IPS DF 6.9 (cell line): ENCODE measurements at regions not wholly inside any gene's neighbourhood (a gene's known extent, or its start where the extent isn't known, plus 50 kb on each side); places are given as distances from the start of the nearest gene placed in this dataset.

ENCODE experiments used
- DNase-seq: peaks from one replicate; pipeline ENCODE4 v3.0.0-alpha.2; 2013; ENCODE audit warnings: low read depth, low spot score
- H3K27ac ChIP-seq: one replicate; pipeline ENCODE4 v1.5.1; 2013; ENCODE audit warnings: low read length, control low read depth
- H3K27me3 ChIP-seq: 2 replicates; pipeline ENCODE4 v1.6.1; 2013; ENCODE audit warnings: mild to moderate bottlenecking, low read length; ENCODE audit not compliant: control insufficient read depth, insufficient read depth
- H3K36me3 ChIP-seq: 2 replicates; pipeline ENCODE4 v1.6.1; 2013; ENCODE audit warnings: low read length; ENCODE audit not compliant: control insufficient read depth, insufficient read depth
- H3K4me1 ChIP-seq: 2 replicates; pipeline ENCODE4 v1.6.1; 2013; ENCODE audit warnings: low read length; ENCODE audit not compliant: control insufficient read depth, insufficient read depth
- H3K4me3 ChIP-seq: 2 replicates; pipeline ENCODE4 v1.5.1; 2013; ENCODE audit warnings: mild to moderate bottlenecking, low read length
- H3K9me3 ChIP-seq: 2 replicates; pipeline ENCODE4 v1.6.1; 2013; ENCODE audit warnings: low read length, inconsistent platforms; ENCODE audit not compliant: control insufficient read depth, insufficient read depth
- WGBS: extraction: QIAGEN DNeasy Blood & Tissue Kit; methylation state at CpG from one replicate; pipeline ENCODE4 v1.1.7; 2013; ENCODE audit warnings: mixed read lengths, missing lambda C conversion rate; ENCODE audit not compliant: insufficient read length, insufficient coverage; 5-methylcytosine and 5-hydroxymethylcytosine counted together

DNA sequence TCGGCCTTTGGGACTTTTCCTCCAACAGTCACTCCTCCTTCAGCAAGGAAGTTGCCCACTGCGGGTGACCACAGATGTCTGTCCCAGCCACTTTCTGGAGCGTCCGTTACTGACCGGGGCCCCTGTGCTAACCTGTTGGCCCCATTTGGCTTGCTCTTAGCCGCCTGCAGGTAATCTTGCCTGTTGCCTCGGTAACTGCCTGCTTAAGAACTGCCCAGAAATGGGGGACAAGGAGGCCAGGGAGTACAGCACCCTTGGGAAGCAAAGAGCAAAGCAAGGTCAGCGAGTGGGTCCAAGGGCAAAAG lies 338.8 kb upstream of the SFSWAP start:
- H3K4me1 ChIP-seq, result no peaks in the 10 kb centered on the region
- no CpG with 5 or more reads among the region's 8 CpGs for WGBS
- H3K9me3 ChIP-seq, result no peaks in the 10 kb centered on the region
- no peak overlapping the region for H3K27ac ChIP-seq
- H3K4me3 ChIP-seq, result no peak overlapping the region
- H3K36me3 ChIP-seq, result no peaks in the 10 kb centered on the region
- no peaks in the 10 kb centered on the region for H3K27me3 ChIP-seq
- DNase-seq, result no peak

DNA sequence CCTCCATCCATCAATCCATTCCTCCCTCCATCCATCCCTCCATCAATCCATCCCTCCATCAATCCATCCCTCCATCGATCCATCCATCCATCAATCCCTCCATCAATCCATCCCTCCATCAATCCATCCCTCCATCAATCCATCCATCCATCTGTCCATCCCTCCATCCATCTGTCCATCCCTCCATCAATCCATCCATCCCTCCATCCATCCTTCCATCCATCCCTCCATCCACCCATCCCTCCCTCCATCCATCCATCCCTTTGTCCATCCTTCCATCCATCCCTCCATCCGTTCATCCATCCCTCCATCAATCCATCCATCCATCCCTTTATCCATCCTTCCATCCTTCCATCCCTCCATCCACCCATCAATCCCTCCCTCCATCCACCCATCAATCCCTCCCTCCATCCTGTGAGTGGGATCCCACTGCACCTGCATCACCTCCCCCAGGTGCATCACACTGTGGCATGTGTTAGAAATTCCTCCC lies 338.1 kb upstream of the SFSWAP start:
- Histone ChIP-seq H3K4me1 (no peaks in the 10 kb centered on the region), H3K4me3 (no peak overlapping the region), H3K36me3 (no peaks in the 10 kb centered on the region), H3K27me3 (no peaks in the 10 kb centered on the region), H3K27ac (no peak overlapping the region), H3K9me3 (no peaks in the 10 kb centered on the region)
- DNase-seq, result no peak
- 100% methylated on average over 2 of the region's 2 CpGs for WGBS

DNA sequence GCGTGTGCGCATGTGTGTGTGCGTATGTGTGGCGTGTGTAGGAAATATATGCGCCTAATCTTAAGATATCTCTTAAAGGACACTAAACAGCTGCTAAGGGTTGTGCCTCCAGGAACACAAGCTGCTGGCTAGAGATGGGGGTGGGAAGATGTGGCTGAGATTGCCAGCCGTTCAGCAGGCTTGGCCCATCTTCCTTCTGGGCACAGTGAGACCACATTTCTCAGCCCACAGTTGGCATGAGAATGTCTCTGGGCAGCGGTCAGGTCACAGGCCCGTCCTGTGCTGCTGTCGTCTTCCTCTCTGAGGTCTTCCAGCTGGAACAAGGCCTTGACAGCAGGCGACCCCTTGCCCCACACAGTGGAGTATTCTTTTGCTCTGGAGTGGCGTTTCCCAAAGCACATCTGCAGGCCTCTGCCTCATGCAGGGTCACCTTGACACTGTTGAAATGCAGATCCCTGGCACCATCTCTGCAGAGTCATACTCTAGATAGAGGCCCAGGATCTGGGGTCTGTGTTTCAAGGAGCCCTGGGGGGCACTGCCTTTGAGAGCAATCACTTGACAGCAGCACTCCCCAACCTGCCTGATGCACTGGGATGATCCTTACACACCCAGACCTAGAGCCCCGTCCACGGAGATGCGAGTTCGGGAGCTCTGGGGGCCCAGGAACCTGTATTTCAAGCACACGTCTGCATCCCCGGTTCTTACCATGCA lies 335.5 kb upstream of the SFSWAP start:
- WGBS, result no CpG with 5 or more reads among the region's 17 CpGs
- H3K4me1 ChIP-seq, result no peaks in the 10 kb centered on the region; the same call in 1 of the 2 replicates
- no peaks in the 10 kb centered on the region for H3K9me3 ChIP-seq
- no peaks in the 10 kb centered on the region for H3K27me3 ChIP-seq
- H3K27ac ChIP-seq, result no peak overlapping the region
- no peak overlapping the region for H3K4me3 ChIP-seq
- no peak for DNase-seq
- H3K36me3 ChIP-seq, result no peaks in the 10 kb centered on the region

DNA sequence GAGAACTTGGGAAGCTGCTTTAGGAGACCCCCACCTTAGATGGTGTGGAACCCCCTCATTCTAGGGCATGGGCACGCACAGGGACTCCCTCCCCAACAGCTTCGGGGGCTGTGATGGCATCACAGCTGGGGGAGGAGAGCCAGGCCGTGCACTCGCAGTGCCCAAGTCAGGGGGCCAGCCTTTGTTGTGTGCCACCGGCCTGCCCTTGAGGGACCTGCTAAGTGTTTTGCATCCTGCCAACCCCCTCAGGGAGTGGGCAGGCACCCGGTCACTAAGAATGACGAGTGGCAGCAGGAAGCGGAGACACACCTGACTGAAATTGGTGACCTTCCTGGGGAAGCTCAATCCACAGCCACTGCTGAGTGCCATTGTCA lies 334.9 kb upstream of the SFSWAP start:
- no CpG with 5 or more reads among the region's 8 CpGs for WGBS
- H3K4me1 ChIP-seq, result no peaks in the 10 kb centered on the region; the same call in 1 of the 2 replicates
- DNase-seq, result no peak
- no peak overlapping the region for H3K27ac ChIP-seq
- H3K4me3 ChIP-seq, result no peak overlapping the region
- H3K9me3 ChIP-seq, result no peaks in the 10 kb centered on the region
- H3K36me3 ChIP-seq, result no peaks in the 10 kb centered on the region
- no peaks in the 10 kb centered on the region for H3K27me3 ChIP-seq

DNA sequence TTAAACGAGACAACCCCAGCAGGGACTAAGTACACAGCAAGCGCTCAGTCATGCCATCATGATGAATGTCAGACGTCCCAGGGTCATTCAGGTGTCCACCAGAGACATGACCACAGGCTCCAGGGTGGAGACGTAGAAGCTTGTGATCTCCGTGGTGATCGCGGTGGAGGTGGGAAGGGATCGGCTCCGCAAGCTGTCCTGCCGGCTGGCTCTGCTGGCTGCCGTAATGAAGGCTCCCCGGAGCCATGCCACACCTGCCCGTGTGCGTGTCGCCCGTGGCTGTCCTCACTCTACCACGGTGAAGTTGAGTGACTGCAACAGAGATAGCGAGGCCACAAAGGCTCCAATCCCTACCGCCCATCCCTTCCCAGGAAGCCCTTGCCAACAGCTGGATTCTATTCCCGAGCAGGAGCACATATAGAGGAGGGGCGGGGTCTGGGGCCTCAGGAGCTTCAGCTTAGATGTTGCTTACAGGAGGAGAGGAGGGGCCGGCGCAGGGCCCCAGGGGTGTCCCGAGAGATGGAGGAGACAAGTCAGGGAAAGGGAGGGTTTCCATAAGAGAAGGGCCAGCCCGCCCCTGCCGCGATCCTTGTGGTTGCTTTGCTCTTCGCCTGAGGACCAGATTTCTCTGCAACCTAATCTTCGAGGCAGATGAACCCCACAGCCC lies 332.6 kb upstream of the SFSWAP start:
- no peaks in the 10 kb centered on the region for H3K27me3 ChIP-seq
- no peak for DNase-seq

DNA sequence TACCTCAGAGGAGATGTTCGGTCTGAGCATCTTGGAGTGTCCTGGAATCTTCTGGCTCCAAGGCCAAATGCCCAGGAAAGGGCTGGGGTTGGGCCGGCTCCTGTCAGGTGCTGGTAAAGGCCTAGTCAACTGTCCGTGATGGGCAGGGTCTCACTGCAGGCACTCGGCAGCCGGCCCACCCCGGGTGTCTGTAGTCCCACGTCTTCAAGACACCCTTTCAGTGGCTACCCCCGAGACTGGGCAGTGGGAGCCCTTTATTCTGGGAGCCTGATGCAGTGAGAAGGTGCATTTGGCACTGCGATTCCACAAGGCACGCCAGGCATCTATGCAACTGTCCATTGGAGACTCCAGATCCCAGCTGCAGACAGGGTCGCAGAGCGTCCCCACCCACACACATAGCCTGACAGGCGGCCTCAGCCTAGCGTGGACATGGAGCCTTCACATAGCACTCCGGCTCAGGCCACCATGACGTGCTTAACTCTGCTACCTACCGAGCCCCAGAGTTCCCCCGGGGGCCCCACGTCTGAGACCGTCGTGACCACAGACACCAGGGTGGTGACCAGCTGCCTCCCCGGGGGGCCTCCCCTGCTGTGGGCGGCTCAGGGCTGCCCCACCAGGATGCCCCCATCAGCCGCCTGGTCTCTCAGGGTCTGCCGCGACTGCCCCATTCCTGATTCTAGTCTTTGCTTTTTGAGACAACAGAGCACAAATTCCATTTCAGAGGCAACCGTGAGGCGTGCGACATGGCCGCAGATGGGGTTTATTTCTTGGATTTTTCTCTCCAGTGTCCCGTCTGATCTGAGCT lies 331.8 kb upstream of the SFSWAP start:
- no peaks in the 10 kb centered on the region for H3K9me3 ChIP-seq
- no CpG with 5 or more reads among the region's 31 CpGs for WGBS
- H3K27ac ChIP-seq, result no peak overlapping the region
- no peak for DNase-seq
- H3K27me3 ChIP-seq, result no peaks in the 10 kb centered on the region
- no peak overlapping the region; the same call in 1 of the 2 replicates for H3K4me3 ChIP-seq
- no peaks in the 10 kb centered on the region for H3K36me3 ChIP-seq
- no peaks in the 10 kb centered on the region; the same call in 1 of the 2 replicates for H3K4me1 ChIP-seq

More for the DNA sequence above, 332.6 kb upstream of the SFSWAP start:
- Histone ChIP-seq H3K9me3 (no peaks in the 10 kb centered on the region), H3K4me1 (no peaks in the 10 kb centered on the region; the same call in 1 of the 2 replicates), H3K36me3 (no peaks in the 10 kb centered on the region), H3K27ac (no peak overlapping the region), H3K4me3 (no peak overlapping the region)
- no CpG with 5 or more reads among the region's 29 CpGs for WGBS

DNA sequence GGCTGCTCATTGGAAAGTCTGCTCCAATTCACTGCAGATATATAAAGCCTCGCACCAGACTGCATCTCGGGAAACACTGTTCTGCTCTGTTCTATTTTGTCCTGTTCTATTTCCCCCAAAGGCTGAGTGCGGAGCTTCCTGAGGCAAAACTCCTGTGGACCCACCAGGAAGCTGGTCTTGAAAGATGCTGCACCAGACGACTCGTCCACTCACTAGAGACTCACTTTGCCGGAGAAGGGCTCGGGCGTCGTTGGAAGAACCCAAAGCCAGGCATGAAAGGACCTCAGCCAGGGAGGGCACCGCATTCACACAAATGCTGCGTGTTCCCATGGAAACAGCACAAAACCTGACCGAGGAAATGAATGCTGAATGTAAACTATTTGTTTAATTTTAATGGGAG lies 331.2 kb upstream of the SFSWAP start:
- WGBS, result no CpG with 5 or more reads among the region's 12 CpGs
- no peaks in the 10 kb centered on the region for H3K27me3 ChIP-seq
- no peak for DNase-seq

DNA sequence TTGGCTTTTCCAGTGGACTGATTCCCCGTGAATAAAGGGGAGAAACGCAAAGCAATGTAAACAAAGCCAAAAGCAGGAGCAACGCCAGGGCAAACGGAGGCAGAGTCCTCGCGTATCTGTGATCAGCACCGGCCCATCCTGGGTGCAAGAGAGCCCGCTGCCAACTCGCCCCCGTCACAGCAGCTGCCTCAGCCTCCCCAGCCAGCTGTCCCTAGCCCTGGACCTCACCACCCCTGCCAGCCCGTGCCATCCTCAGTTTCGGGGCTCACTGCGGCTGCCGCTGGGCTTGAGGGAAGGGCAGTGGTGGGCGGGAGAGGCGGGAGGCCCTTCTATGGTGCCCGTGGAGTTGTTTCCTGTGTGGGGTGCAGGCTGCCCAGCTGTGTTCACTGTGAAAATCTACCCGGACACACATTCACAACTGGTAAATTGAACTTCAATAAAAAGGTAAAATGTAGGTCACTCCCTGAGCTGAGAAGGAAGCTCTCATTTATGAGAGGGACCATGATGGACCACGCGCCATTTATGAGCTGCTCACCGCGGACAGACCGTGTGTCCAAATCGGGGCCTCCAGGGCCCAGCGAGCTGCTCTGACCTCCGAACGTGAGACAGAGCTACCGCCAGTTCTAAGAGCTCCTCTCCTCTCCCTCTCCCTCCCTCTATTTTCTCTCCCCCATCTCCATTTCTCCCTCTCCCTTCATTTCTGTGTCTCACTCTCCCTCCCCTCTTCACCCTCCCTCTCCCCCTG lies 330.5 kb upstream of the SFSWAP start:
- no peak for DNase-seq

More for the DNA sequence above, 331.2 kb upstream of the SFSWAP start:
- no peaks in the 10 kb centered on the region for H3K9me3 ChIP-seq
- no peaks in the 10 kb centered on the region for H3K36me3 ChIP-seq
- no peak overlapping the region for H3K27ac ChIP-seq
- no peak overlapping the region for H3K4me3 ChIP-seq
- H3K4me1 ChIP-seq, result no peaks in the 10 kb centered on the region; the same call in 1 of the 2 replicates

DNA sequence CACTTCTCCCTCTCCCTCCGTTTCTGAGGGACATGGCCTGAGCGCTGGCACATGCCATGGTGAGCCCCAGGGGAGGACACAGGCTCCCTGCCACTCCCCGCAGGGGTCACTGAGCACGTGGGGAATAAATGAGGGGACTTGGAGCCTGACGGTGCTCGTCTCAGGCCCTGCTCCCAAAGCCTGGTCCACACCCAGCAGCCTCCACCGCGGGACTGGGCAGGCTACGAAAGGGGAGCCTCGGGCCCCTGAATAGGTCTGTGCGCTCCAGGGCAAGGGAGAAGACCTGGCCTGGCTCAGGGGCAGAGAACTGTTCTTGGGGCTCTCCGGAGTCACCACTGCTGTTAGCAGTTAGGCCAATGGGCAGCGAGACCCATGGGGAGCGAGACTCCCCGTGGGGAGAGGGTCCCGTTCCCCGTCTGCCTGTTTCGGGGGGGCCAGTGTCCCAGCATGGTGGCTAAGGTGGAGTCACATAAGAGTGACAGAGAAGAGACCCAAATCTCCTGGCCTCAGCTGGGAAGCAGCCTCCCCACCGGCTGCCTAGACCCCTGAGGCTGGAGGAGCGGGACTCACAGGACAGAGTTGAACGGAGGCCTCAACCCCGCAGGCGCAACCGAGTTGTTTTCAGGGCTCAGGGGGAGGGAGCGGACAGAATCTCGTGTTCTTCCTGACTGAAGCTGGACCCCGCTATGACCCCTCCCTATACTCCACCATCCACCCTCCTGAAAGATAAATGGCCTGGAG lies 329.8 kb upstream of the SFSWAP start:
- H3K4me3 ChIP-seq, result no peak overlapping the region
- no CpG with 5 or more reads among the region's 27 CpGs for WGBS
- peaks cover under 1% of the 10 kb centered on the region; the same call in 1 of the 2 replicates for H3K4me1 ChIP-seq
- no peaks in the 10 kb centered on the region for H3K9me3 ChIP-seq
- DNase-seq, result no peak
- H3K36me3 ChIP-seq, result no peaks in the 10 kb centered on the region
- H3K27ac ChIP-seq, result no peak overlapping the region
- no peaks in the 10 kb centered on the region for H3K27me3 ChIP-seq

More for the DNA sequence above, 330.5 kb upstream of the SFSWAP start:
- Histone ChIP-seq H3K9me3 (no peaks in the 10 kb centered on the region), H3K27me3 (no peaks in the 10 kb centered on the region), H3K27ac (no peak overlapping the region), H3K4me3 (no peak overlapping the region), H3K36me3 (no peaks in the 10 kb centered on the region), H3K4me1 (no peaks in the 10 kb centered on the region; the same call in 1 of the 2 replicates)
- no CpG with 5 or more reads among the region's 28 CpGs for WGBS
